GM23338 (cell line): ENCODE measurements at regions not wholly inside any gene's neighbourhood (a gene's known extent, or its start where the extent isn't known, plus 50 kb on each side); places are given as distances from the start of the nearest gene placed in this dataset.

Experiments
- ATAC-seq: fragments of 200-7000 bp; cut with Tn5 transposase; 3 replicates; pipeline ENCODE4 v1.9.1; 2020
- DNase-seq: peaks from one replicate; pipeline ENCODE4 v3.0.0-alpha.2; 2015; ENCODE audit warnings: low spot score
- H2AFZ ChIP-seq: fragments of 200-600 bp; sonication (generic); 2 replicates; pipeline ENCODE4 v1.8.0; 2016; ENCODE audit warnings: antibody characterized with exemption, mild to moderate bottlenecking, moderate library complexity
- H3F3A ChIP-seq: fragments of 200-600 bp; sonication (generic); replicated peaks from 2 replicates; pipeline ENCODE4 v1.8.0; 2017; ENCODE audit warnings: antibody characterized with exemption, mixed run types, low read depth
- H3K27ac ChIP-seq: fragments of 200-600 bp; sonication (generic); 2 replicates; pipeline ENCODE4 v1.6.1; 2016; ENCODE audit warnings: low read depth
- H3K27me3 ChIP-seq: fragments of 200-600 bp; sonication (generic); 2 replicates; pipeline ENCODE4 v1.8.0; 2016; ENCODE audit warnings: mild to moderate bottlenecking, mixed run types, moderate library complexity; ENCODE audit not compliant: insufficient read depth
- H3K36me3 ChIP-seq: fragments of 200-600 bp; sonication (generic); 2 replicates; pipeline ENCODE4 v1.8.0; 2016; ENCODE audit warnings: mild to moderate bottlenecking; ENCODE audit not compliant: insufficient read depth
- H3K4me1 ChIP-seq: fragments of 200-600 bp; sonication (generic); 2 replicates; pipeline ENCODE4 v1.8.0; 2016; ENCODE audit warnings: mild to moderate bottlenecking, moderate library complexity; ENCODE audit not compliant: insufficient read depth
- H3K4me2 ChIP-seq: fragments of 200-600 bp; sonication (generic); 2 replicates; pipeline ENCODE4 v1.7.1; 2017; ENCODE audit warnings: mixed run types
- H3K4me3 ChIP-seq: fragments of 200-600 bp; sonication (generic); 2 replicates; pipeline ENCODE4 v1.6.1; 2016; ENCODE audit warnings: mixed run types
- H3K79me2 ChIP-seq: fragments of 200-600 bp; sonication (generic); replicated peaks from 2 replicates; pipeline ENCODE4 v1.8.0; 2017; ENCODE audit warnings: mild to moderate bottlenecking; ENCODE audit not compliant: insufficient read depth
- H3K9me2 ChIP-seq: fragments of 200-600 bp; sonication (generic); 2 replicates; pipeline ENCODE4 v1.8.0; 2017; ENCODE audit not compliant: insufficient read depth
- H4K20me1 ChIP-seq: fragments of 200-600 bp; sonication (generic); replicated peaks from 2 replicates; pipeline ENCODE4 v1.8.0; 2017; ENCODE audit warnings: mild to moderate bottlenecking; ENCODE audit not compliant: insufficient read depth
- H3K27ac Mint-ChIP-seq: 2 replicates; pipeline ENCODE4 v1.8.0; 2020; ENCODE audit warnings: inconsistent platforms, mild to moderate bottlenecking, moderate library complexity, mixed read lengths
- H3K27me3 Mint-ChIP-seq: 3 replicates; pipeline ENCODE4 v1.8.0; 2022; ENCODE audit warnings: low read depth, mild to moderate bottlenecking, moderate library complexity, mixed read lengths, inconsistent platforms; ENCODE audit not compliant: insufficient read depth, poor library complexity
- H3K36me3 Mint-ChIP-seq: 3 replicates; pipeline ENCODE4 v1.8.0; 2021; ENCODE audit warnings: low read depth, mild to moderate bottlenecking, inconsistent platforms, moderate library complexity, mixed read lengths
- H3K4me1 Mint-ChIP-seq: 3 replicates; pipeline ENCODE4 v1.8.0; 2020; ENCODE audit warnings: mild to moderate bottlenecking, inconsistent platforms, mixed read lengths
- H3K4me3 Mint-ChIP-seq: 3 replicates; pipeline ENCODE4 v1.8.0; 2021; ENCODE audit warnings: moderate library complexity, mild to moderate bottlenecking, inconsistent platforms, mixed read lengths
- H3K9me3 Mint-ChIP-seq: 3 replicates; pipeline ENCODE4 v1.8.0; 2020; ENCODE audit warnings: moderate library complexity, mild to moderate bottlenecking, inconsistent platforms, mixed read lengths
- CREB1 ChIP-seq: fragments of 250-450 bp; sonication (Bioruptor Pico); IDR thresholded peaks from 2 replicates; pipeline ENCODE4 v1.5.0; 2020; ENCODE audit warnings: low read depth, mild to moderate bottlenecking, moderate library complexity
- CTCF ChIP-seq, 2 experiments: fragments of 200-600 bp in 1 of 2; sonication (generic) in 1 of 2; conservative IDR thresholded peaks; 2 replicates each; pipeline versions ENCODE4 v1.5.1 to v1.6.1; 2016 to 2017; ENCODE audit warnings: antibody characterized with exemption in 2 of 2, low read depth in 2 of 2, mild to moderate bottlenecking in 2 of 2, moderate library complexity in 1 of 2
- NANOG ChIP-seq: IDR thresholded peaks from 2 replicates; pipeline ENCODE4 v1.6.1; 2016; ENCODE audit warnings: antibody characterized with exemption, borderline replicate concordance
- POLR2AphosphoS5 ChIP-seq: IDR thresholded peaks from 2 replicates; pipeline ENCODE4 v1.6.1; 2016; ENCODE audit warnings: antibody characterized with exemption, low read depth
- REST ChIP-seq: IDR thresholded peaks from one replicate; pipeline ENCODE4 v1.6.1; 2018; ENCODE audit warnings: antibody characterized with exemption; ENCODE audit not compliant: unreplicated experiment
- STAT1 ChIP-seq: IDR thresholded peaks from one replicate; pipeline ENCODE4 v1.6.1; 2016; ENCODE audit warnings: antibody characterized with exemption; ENCODE audit not compliant: unreplicated experiment
- ZNF331 ChIP-seq: fragments of 250-450 bp; sonication (Bioruptor Pico); IDR thresholded peaks from 2 replicates; pipeline ENCODE4 v1.5.0; 2020; ENCODE audit warnings: low read depth, mild to moderate bottlenecking, moderate library complexity

- TF ChIP-seq CREB1 (no peak), POLR2AphosphoS5 (no peak), REST (no peak), CTCF (conservative IDR thresholded peaks at IDR 0.05; ENCODE audit: low read depth in 2 of 2) (no peak), STAT1 (no peak)
These were observed 101.9 kb upstream of the USP24 start (continued) for GRCh38 chr1:55316947-55317662.

GRCh38 chr1:55316502-55316901 lies 101.3 kb upstream of the USP24 start:
- DNase-seq, result no peak
- peaks cover 2% of the 10 kb centered on the region; the same call in 1 of the 2 replicates for H3K9me2 ChIP-seq
- no peak overlapping the region for H2AFZ ChIP-seq
- H3K4me1 ChIP-seq, result no peaks in the 10 kb centered on the region
- Mint-ChIP-seq H3K9me3 (no peaks in the 10 kb centered on the region), H3K36me3 (no peaks in the 10 kb centered on the region), H3K4me3 (no peak overlapping the region), H3K27ac (no peak overlapping the region), H3K27me3 (peaks cover 2% of the 10 kb centered on the region), H3K4me1 (peaks cover 3% of the 10 kb centered on the region; the same call in 1 of the 3 replicates)
- no peak overlapping the region for H3K27ac ChIP-seq
- ATAC-seq, result no peak
- H3K79me2 ChIP-seq, result no peaks in the 10 kb centered on the region
- no peak for TF ChIP-seq ZNF331 (CRISPR knock-in tag)
- H3K27me3 ChIP-seq, result no peaks in the 10 kb centered on the region
- no peaks in the 10 kb centered on the region for H3F3A ChIP-seq
- H3K36me3 ChIP-seq, result no peaks in the 10 kb centered on the region
- no peak overlapping the region for H3K4me3 ChIP-seq
- H3K4me2 ChIP-seq, result no peak overlapping the region
- H4K20me1 ChIP-seq, result no peaks in the 10 kb centered on the region

GRCh38 chr1:55315552-55315951 lies 100.4 kb upstream of the USP24 start:
- TF ChIP-seq NANOG (no peak), CREB1 (no peak)
- Histone ChIP-seq H3K4me1 (no peaks in the 10 kb centered on the region), H3K4me3 (no peak overlapping the region), H3K36me3 (no peaks in the 10 kb centered on the region), H4K20me1 (no peaks in the 10 kb centered on the region), H3K27ac (no peak overlapping the region), H3K27me3 (no peaks in the 10 kb centered on the region), H2AFZ (no peak overlapping the region), H3K4me2 (no peak overlapping the region), H3F3A (no peaks in the 10 kb centered on the region), H3K79me2 (no peaks in the 10 kb centered on the region), H3K9me2 (peaks cover 2% of the 10 kb centered on the region; the same call in 1 of the 2 replicates)
- H3K27me3 Mint-ChIP-seq, result peaks cover 2% of the 10 kb centered on the region
- H3K36me3 Mint-ChIP-seq, result no peaks in the 10 kb centered on the region
- no peak for ATAC-seq
- H3K4me1 Mint-ChIP-seq, result peaks cover 3% of the 10 kb centered on the region; the same call in 1 of the 3 replicates
- H3K27ac Mint-ChIP-seq, result no peak overlapping the region
- no peak overlapping the region for H3K4me3 Mint-ChIP-seq
- no peak for DNase-seq
- H3K9me3 Mint-ChIP-seq, result no peaks in the 10 kb centered on the region
